ENCODE measurements at regions not wholly inside any gene's neighbourhood (a gene's known extent, or its start where the extent isn't known, plus 50 kb on each side); places are given as distances from the start of the nearest gene placed in this dataset.

- 71 to 87% methylated on average over 3 to 6 of the region's 6 CpGs for WGBS, 2 donors (ENCODE audit: low coverage in 1 of 2)
- Histone ChIP-seq H3K4me1 (no peaks in the 10 kb centered on the region), H3K36me3 (no peaks in the 10 kb centered on the region), H3K27me3 (no peaks in the 10 kb centered on the region), H3K4me3 (no peak overlapping the region), H3K27ac (no peak overlapping the region), H3K9me3 (no peaks in the 10 kb centered on the region)
- in situ Hi-C loops (cut with MboI; ENCODE audit: low pct_ligation_motif_present in 1 of 4, low pct_unique_long_range_greater_than_20kb in 1 of 4, low sequenced_read_pairs in 3 of 4) = no loop called here
- intact Hi-C loops (cut with DNase I; ENCODE audit: low total_unique reads) = no loop called here
- DNase-seq = no peak
- TF ChIP-seq CTCF (IDR thresholded peaks at IDR 0.05) (no peak), EP300 (IDR thresholded peaks at IDR 0.05; ENCODE audit: low read depth) (no peak), POLR2A (IDR thresholded peaks at IDR 0.05) (no peak), POLR2AphosphoS5 (IDR thresholded peaks at IDR 0.05) (no peak)
Measured at GRCh38 chr12:83763425-83763824, 1076.7 kb downstream of the TMTC2 start.

GRCh38 chr12:83759906-83760305 lies 1073.2 kb downstream of the TMTC2 start:
- no peak for TF ChIP-seq CTCF (IDR thresholded peaks at IDR 0.05)
- TF ChIP-seq POLR2AphosphoS5 (IDR thresholded peaks at IDR 0.05) = no peak
- no peak for TF ChIP-seq POLR2A (IDR thresholded peaks at IDR 0.05)
- TF ChIP-seq EP300 (IDR thresholded peaks at IDR 0.05; ENCODE audit: low read depth) = no peak
- in situ Hi-C loops (cut with MboI; ENCODE audit: low pct_ligation_motif_present in 1 of 4, low pct_unique_long_range_greater_than_20kb in 1 of 4, low sequenced_read_pairs in 3 of 4) = no loop called here
- WGBS, 2 donors (ENCODE audit: low coverage in 1 of 2) = 78 to 80% methylated on average over 2 of the region's 2 CpGs
- H3K4me1 ChIP-seq = no peaks in the 10 kb centered on the region
- no peak for DNase-seq
- no peaks in the 10 kb centered on the region for H3K27me3 ChIP-seq
- no peak overlapping the region for H3K4me3 ChIP-seq
- no peaks in the 10 kb centered on the region for H3K36me3 ChIP-seq
- intact Hi-C loops (cut with DNase I; ENCODE audit: low total_unique reads) = no loop called here
- H3K9me3 ChIP-seq = no peaks in the 10 kb centered on the region
- H3K27ac ChIP-seq = no peak overlapping the region

- H3K9me3 ChIP-seq = no peaks in the 10 kb centered on the region
- in situ Hi-C loops (cut with MboI; ENCODE audit: low pct_ligation_motif_present in 1 of 4, low pct_unique_long_range_greater_than_20kb in 1 of 4, low sequenced_read_pairs in 3 of 4) = no loop called here
- intact Hi-C loops (cut with DNase I; ENCODE audit: low total_unique reads) = no loop called here
- no peaks in the 10 kb centered on the region for H3K4me1 ChIP-seq
- no peak for DNase-seq
- WGBS, 2 donors (ENCODE audit: low coverage in 1 of 2) = 35 to 68% methylated on average over 5 of the region's 5 CpGs
- H3K27me3 ChIP-seq = no peaks in the 10 kb centered on the region
- no peaks in the 10 kb centered on the region for H3K36me3 ChIP-seq
- no peak overlapping the region for H3K4me3 ChIP-seq
- H3K27ac ChIP-seq = no peak overlapping the region
- TF ChIP-seq EP300 (IDR thresholded peaks at IDR 0.05; ENCODE audit: low read depth) (no peak), POLR2AphosphoS5 (IDR thresholded peaks at IDR 0.05) (no peak), POLR2A (IDR thresholded peaks at IDR 0.05) (no peak), CTCF (IDR thresholded peaks at IDR 0.05) (no peak)
Measured at GRCh38 chr12:83758888-83759631, 1072.4 kb downstream of the TMTC2 start.

- no peak for DNase-seq
- in situ Hi-C loops (cut with MboI; ENCODE audit: low pct_ligation_motif_present in 1 of 4, low pct_unique_long_range_greater_than_20kb in 1 of 4, low sequenced_read_pairs in 3 of 4) = no loop called here
- 56 to 63% methylated on average over 1 of the region's 1 CpG for WGBS, 2 donors (ENCODE audit: low coverage in 1 of 2)
- Histone ChIP-seq H3K4me1 (no peaks in the 10 kb centered on the region), H3K27ac (no peak overlapping the region), H3K4me3 (no peak overlapping the region), H3K36me3 (no peaks in the 10 kb centered on the region), H3K9me3 (no peaks in the 10 kb centered on the region), H3K27me3 (no peaks in the 10 kb centered on the region)
- intact Hi-C loops (cut with DNase I; ENCODE audit: low total_unique reads) = no loop called here
- TF ChIP-seq POLR2AphosphoS5 (IDR thresholded peaks at IDR 0.05) (no peak), CTCF (IDR thresholded peaks at IDR 0.05) (no peak), POLR2A (IDR thresholded peaks at IDR 0.05) (no peak), EP300 (IDR thresholded peaks at IDR 0.05; ENCODE audit: low read depth) (no peak)
Measured at GRCh38 chr12:83753904-83754303, 1067.2 kb downstream of the TMTC2 start.
